ENCODE measurements at regions not wholly inside any gene's neighbourhood (a gene's known extent, or its start where the extent isn't known, plus 50 kb on each side); places are given as distances from the start of the nearest gene placed in this dataset.
"Not testable (repeated sequence)": the region's sequence is repeated elsewhere in the genome, so short reads cannot be mapped to it uniquely, and the experiment has no call there.

- DNase-seq (ENCODE audit: low spot score), result no peak
Measured at GRCh38 chr21:34272321-34272720, 91.5 kb upstream of the KCNE2 start.

- no peak for DNase-seq (ENCODE audit: low spot score)
Measured at GRCh38 chr21:34274001-34274400, 89.8 kb upstream of the KCNE2 start.

- peak; percentile 2 for DNase-seq (ENCODE audit: low spot score)
Measured at GRCh38 chr21:34276711-34277425, 86.9 kb upstream of the KCNE2 start.

DNA sequence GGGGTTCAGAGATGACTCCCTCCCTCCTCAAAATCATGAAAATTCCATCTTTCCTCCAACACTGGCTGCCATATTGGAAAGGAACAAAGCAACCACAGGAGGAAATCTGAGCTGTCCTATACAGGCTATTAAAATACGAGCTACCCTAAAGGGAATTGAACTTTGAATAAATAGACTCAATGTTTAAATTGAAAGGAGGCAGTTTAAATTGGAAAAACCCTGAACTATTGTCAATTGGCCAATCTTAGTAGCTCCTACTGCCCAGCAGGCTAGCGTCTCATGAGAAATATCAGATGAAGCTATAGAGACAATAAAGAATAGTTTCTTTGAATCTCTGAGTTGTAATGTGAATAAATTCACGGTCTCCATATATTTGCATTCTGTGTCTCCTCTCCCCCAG, 85.4 kb upstream of the KCNE2 start:
- DNase-seq (ENCODE audit: low spot score), result no peak

GRCh38 chr21:34279285-34279684, 84.5 kb upstream of the KCNE2 start:
- DNase-seq (ENCODE audit: low spot score), result no peak

- DNase-seq (ENCODE audit: low spot score), result no peak
Measured at GRCh38 chr21:34279883-34280282, 83.9 kb upstream of the KCNE2 start.

DNA sequence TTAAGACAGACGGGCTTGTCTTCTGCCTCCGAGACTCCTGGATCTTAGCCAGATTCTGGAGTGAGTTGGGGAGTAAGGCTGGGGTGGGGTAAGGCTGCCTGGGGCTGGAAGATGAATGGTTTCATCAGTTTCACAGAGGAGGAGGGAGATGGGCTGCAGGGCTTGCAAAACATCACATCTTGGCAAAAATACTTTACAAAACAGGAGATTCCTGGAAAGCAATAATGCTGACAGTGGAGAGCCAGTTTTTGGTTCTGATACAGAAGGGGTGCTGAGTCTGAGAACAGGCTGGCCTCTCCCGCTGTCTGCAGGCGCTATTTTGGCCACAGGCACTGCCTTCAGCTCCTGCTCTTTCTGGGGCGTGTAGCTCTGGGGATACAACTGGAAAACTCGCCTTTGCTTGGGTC, 83.4 kb upstream of the KCNE2 start:
- no peak for DNase-seq (ENCODE audit: low spot score)

- DNase-seq (ENCODE audit: low spot score), result no peak
Measured at GRCh38 chr21:34280959-34281358, 82.8 kb upstream of the KCNE2 start.

- peak; percentile 77 for DNase-seq (ENCODE audit: low spot score)
Measured at GRCh38 chr21:34282223-34282622, 81.6 kb upstream of the KCNE2 start.

DNA sequence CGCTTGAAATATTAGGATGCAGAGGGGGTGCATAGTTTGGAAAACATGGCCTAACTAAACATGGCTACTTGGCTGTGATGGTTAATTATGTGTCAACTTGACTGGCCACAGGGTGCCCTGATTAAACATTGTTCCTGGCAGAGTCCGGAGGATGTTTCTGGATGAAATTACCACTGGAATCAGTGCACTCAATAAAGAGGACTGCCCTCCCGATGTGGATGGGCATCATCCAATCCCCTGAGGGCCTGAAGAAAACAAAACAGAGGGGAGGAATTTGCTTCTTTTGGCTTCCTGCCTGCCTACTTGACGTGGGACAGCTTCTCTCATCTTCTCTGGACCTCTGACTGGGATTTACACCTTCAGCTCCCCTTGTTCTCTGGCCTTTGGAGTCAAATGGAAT, 79.1 kb upstream of the KCNE2 start:
- DNase-seq (ENCODE audit: low spot score), result no peak

GRCh38 chr21:34288042-34288441, 75.8 kb upstream of the KCNE2 start:
- DNase-seq (ENCODE audit: low spot score), result not testable (repeated sequence)

GRCh38 chr21:34289856-34290255, 74.0 kb upstream of the KCNE2 start:
- no peak for DNase-seq (ENCODE audit: low spot score)

- no peak for DNase-seq (ENCODE audit: low spot score)
Measured at GRCh38 chr21:34296878-34297277, 66.9 kb upstream of the KCNE2 start.

DNA sequence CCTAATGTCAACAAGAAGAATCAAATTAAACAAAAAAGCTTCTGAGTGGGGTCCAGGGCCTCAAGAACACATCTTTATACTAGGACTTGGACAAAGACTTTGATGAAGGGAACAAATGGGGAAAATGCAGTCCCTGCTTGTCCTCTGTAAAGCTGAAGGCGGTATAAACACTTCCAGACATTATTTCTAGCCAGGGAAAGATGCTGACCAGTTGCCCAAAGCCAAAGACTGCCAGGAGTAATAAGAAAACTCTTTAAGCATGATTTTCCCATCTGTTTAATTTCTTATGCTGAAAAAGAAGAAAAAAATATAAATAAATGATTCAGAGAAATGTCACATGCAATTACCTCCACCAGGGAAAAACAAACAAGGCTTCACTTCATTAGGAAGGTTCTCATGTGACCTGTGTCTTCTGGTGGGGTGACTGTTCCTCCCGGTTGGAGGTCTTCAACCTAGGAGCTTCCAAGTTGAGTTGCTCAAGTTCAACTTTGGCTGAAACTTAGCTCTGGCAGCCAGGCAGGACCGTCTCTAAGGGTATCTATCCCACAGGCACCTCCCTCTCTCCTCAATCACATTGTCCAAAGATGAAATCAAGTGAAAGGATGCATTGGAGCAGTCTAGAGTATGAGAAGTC, 65.2 kb upstream of the KCNE2 start:
- DNase-seq (ENCODE audit: low spot score), result no peak

GRCh38 chr21:34299168-34299539, 64.7 kb upstream of the KCNE2 start:
- no peak for DNase-seq (ENCODE audit: low spot score)

DNA sequence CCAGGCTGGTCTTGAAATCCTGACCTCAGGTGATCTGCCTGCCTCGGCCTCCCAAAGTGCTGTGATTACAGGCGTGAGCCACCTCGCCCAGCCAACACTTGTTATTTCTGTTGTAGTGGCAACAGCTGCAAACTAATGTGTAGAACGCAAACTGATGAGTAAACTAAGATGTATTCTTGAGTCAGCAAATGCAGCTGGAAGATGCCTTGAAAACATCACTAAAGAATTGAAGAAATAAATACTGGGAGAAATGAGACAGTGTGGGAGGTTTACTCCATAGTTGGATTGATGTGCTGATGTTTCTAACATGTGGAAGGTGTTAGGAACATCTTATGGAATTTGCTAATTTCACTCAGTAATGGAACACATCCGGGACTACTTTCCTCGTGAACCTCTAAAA, 61.3 kb upstream of the KCNE2 start:
- DNase-seq (ENCODE audit: low spot score), result peak; percentile 2

DNA sequence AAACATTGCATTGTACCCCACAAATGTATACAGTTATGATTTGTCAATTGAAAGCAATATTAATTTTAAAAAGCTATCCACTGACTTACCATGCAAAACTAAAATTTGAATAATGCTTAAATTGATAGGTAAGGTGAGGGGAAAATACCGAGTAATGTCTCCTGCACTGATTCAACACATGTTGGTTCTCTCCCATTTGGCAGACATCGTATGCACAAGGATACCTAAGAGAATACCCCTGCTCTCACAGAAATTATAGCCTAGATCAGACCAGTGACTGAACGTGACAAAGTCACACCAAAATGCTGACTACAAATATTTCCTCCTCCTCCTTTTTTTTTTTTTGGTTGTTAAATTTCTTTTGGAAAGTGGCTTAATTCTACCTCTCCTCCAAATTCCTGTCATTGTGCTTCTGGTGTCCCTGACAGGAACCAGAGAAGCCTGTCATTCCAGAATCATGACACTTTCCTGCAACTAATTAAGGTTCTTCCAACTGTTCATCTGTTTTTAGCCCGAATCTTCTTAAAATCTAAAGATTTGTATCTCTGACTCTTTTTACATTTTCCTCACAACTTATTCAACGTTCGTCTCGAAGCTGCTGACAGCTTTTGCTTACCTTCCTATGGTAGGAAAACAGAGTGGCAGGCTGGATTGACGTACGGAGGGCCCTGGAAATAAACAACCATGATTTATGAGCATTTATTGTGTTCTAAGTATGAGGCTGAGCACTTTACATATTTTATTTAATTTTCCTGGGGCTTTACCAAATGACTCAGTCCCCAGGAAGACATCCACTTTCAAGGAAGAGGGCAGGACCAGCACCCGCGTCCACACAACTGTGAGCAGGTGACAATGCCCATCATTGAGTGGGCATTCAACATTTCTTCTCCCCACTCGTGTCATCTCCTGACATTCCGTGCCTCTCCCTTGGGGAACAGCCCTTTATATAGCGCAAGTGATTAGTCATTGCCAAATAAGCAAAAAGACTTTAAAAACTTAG, 57.9 kb upstream of the KCNE2 start:
- no peak for DNase-seq (ENCODE audit: low spot score)

GRCh38 chr21:34307991-34308532, 55.7 kb upstream of the KCNE2 start:
- no peak for DNase-seq (ENCODE audit: low spot score)

- DNase-seq (ENCODE audit: low spot score), result no peak
Measured at GRCh38 chr21:34311561-34312330, 52.1 kb upstream of the KCNE2 start.

- DNase-seq (ENCODE audit: low spot score), result no peak
Measured at GRCh38 chr21:34313116-34313515, 50.7 kb upstream of the KCNE2 start.

Data from RKO (cell line).